ENCODE measurements at regions not wholly inside any gene's neighbourhood (a gene's known extent, or its start where the extent isn't known, plus 50 kb on each side); places are given as distances from the start of the nearest gene placed in this dataset.

DNA sequence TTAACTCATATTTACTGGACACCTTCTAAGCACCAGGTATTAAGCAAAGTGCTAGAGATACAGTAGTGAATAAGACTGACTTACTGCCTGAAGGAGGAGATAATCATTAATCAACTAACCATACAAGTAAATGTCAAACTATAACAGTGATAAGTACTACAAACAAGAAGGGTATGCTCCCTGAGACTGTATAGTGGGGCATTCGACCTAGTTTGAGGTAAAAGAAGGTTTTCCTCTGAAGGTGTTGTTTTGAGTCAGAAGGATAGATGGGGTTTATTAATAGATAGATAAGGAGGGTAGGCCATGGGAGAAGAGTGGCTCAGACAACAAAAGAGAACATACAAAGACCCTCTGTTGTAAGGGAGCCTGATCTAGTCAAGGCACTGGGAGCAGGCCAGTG, 105.4 kb downstream of the DDIT4L start:
- no peak for DNase-seq (ENCODE audit: low read depth)

DNA sequence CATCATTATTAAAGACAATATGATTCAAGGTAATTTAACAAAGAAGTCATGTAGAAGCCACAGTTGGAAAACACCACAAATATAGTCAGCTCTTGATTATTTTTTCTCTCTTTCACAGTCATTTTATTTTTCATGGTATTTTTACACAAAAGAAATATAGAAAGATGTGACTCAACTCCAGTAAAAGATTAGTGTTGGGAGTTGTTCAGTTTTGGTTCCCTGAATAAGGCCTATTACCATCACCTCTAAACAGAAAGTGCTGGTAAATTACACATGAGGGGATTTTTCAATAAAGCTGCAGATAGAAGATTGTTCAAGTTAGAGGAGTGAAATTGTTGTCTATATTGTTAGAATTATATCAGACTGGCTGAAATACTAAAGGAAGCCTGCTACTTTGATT, 107.0 kb downstream of the DDIT4L start:
- DNase-seq (ENCODE audit: low read depth), result no peak

DNA sequence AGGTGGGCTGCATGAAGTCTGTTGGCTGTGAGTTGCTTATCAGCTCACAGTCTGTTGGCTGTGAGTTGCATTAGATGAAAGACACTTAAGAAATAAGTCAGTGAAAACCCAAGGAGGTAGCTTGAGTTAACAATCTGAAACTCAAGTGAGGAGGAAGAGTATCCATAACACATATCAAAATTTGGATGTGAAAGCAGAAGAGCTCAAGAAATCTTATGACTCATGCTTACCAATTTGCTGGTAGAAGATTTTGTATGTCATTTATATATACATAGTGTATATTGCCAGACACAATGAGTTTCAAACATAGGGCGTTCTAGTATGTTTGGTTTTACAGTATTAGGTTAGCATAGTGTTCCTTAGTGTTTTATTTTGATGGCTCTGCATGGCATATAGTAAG, 107.4 kb downstream of the DDIT4L start:
- no peak for DNase-seq (ENCODE audit: low read depth)

DNA sequence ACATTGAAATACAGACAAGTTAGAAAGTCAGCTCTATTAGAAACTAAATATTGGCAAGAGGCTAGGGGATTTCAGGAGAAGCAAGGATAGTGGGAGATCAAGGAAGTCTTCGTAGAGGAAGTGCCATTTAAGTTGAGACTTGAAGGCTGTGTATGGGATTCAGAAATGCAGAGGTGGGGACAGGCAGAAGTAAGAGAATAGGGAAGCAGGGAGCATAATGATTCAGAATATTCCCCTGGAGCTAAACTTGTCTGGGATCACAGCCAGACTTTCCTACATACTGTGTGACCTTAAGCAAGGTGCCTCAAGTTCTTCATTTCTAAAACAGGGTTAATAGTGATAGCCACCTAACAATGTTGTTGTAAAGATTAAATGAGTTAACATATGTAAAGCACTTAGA, 108.8 kb downstream of the DDIT4L start:
- no peak for DNase-seq (ENCODE audit: low read depth)

DNA sequence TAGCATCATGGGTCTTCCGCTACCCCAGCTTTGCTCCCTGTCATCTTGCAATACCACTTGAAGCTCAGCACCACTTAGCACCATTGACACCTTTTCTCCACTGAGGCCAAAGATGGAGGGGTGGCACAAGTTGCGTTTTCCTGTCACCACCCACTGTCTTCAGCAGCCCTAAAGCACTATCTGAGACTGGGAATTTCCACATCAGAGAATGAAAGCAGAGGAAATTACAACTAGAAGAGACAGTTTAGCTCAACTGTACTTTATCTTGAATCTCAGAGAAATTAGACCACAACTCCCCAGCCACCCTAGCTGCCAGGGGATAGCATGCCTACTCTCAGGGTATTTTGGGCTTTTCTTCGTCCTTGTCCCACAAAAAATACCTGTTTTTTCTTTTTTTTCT, 111.0 kb downstream of the DDIT4L start:
- no peak for DNase-seq (ENCODE audit: low read depth)

DNA sequence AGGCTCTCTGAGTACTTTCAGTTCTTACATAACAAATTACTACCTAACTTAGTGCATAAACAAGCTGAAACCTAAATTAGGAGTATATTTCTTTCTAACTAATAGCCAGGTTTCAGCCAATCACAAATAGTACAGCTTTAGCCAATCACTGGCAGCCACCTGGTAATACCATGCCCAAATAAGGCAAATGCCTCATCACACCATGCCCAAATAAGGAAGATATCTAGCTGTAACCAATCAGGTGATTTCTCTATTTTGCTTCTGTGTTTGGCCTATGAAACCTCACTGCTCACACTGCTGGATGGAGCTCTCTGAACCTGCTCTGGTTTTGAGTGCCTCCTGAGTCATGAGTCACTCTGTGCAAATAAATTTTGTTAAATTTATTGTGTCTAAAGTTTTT, 113.5 kb downstream of the DDIT4L start:
- no peak for DNase-seq (ENCODE audit: low read depth)

DNA sequence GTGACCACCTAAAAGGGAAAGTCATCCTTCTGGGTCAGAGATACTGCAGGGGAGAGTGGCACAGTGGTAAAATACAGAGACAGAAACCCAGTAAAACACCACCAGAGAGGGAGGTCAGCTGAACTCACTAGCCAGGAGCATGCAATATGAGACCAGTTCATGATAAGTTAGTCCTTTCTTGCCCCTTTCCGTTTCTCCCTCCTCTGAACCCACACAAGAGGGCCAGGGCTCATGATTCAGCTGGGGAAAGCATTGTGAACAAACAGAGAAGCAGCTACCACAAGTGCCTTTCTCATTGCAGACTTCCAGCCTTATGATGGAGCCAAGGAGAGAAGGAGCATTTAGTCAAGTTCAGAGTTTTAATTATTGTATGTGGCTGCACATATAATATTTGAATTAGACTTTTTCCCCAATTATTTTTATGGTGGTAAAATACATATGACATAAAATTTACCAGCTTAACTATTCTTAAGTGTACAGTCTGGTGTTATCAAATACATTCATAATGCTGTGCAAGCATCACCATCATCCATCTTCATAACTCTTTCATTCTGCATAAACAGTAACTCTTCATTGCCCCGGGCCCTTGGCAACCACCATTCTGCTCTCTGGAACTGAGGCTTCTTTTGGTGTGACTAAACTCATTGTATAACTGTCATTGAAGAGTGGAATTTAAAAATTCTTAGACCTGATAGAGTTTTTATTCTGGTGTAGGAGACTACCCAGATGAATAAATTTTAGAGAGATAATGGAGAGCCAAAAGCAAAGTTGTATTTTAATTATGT, 114.6 kb downstream of the DDIT4L start:
- no peak for DNase-seq (ENCODE audit: low read depth)

DNA sequence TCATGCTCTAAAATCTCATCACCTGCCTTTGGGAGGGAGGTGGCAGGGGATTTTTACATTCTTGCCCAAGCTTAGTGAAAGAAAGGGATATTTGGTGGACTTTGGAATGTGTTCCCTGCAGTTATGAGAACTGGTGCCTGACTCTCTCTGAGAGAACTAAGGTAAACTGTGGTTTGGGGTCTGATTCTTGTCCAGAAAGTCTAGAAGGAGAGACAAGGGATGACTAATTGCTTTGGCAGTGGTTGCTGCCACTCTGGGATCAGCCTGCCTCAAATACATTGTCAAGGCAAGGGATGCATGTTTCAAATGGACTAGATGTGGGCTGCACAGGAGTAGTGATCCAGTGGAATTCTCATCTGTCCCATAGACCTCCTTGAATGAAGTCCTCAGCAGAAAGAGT, 115.2 kb downstream of the DDIT4L start:
- no peak for DNase-seq (ENCODE audit: low read depth)

DNA sequence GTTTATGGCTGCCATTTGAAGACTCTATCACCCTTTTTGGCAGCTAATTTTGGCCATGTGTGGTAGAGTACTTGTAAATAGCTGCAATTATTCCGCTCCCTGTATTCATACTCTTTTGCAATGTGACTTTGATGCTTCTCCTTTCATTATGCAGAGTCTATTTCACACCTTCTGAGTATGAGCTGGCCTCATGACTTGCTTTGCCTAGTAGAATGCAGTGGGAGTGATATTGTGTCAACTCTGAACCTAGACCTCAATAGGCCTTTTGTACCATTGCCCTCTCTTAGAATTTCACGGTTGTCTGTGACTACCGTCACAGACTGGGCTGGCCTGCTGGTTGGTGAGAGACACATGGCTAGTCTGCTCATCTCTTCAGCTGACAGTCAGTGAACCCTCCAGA, 118.8 kb downstream of the DDIT4L start:
- DNase-seq (ENCODE audit: low read depth), result no peak

DNA sequence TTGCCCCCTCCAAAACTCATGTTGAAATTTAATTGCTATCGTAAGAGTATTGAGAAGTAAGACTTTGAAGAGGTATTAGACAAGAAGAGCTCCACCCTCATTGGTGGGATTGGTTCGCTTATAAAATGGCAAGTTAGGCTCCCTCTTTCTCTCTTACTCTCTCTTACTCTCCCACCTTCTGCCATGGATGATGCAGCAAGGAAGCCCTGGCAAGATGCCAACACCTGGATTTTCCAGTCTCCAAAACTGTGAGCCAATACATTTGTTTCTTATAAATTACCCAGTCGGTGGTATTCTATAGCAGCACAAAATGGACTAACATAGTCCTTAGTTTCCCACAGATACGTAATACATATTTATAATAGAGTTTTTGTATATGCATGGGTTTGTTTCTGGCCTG, 119.4 kb downstream of the DDIT4L start:
- no peak for DNase-seq (ENCODE audit: low read depth)

DNA sequence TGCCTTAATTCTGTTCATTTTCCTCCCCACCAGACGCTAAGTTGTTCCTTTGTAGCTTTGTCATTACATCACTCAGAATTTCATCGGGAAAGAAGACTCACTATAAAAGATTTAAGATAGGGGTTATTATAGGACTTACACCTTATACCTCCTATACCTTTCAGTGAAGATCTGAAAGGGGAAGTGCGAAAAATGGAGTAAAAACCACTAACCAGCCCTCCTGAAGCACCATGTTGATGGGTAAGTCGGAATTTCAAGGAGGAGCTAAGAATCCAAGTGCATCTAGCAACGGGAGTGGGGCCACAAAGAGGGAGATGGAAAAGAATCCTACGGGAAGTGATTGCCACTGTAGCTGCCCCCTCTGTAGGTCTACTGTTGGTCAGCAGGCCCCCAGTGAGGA, 119.1 kb upstream of the H2AZ1 start:
- DNase-seq (ENCODE audit: low read depth), result no peak

DNA sequence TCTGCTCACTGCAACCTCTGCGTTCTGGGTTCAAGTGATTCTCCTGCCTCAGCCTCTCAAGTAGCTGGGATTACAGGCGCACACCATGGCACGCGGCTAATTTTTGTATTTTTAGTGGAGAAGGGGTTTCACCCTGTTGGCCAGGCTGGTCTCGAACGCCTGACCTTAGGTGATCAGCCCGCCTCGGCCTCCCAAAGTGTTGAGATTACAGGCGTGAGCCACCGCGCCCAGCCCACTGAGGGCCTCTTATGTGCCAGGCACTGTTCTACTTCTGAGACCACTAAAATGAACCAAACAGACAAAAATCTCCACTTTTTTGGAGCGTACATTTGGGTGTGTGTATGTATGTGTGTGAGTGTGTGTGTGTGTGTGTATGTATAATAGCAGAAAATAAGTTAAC, 117.2 kb upstream of the H2AZ1 start:
- DNase-seq (ENCODE audit: low read depth), result no peak

DNA sequence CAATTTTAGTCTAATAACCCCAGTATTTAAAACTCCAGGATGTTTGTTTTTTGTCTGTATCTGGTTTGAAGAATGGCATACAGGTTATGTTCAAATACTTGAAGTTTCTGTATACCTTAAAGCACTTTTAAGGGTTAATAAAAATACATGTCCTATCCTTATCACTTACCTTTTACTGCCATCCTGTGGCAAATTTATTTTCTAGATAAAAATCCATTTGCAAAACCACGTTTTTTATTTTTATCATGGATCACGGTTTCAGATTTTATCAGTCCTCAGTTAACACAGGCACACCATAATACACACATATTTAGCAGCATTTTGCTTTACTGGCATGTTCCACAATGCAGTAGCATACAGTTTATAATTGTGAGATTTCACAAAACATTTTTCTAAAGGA, 113.3 kb upstream of the H2AZ1 start:
- no peak for DNase-seq (ENCODE audit: low read depth)

DNA sequence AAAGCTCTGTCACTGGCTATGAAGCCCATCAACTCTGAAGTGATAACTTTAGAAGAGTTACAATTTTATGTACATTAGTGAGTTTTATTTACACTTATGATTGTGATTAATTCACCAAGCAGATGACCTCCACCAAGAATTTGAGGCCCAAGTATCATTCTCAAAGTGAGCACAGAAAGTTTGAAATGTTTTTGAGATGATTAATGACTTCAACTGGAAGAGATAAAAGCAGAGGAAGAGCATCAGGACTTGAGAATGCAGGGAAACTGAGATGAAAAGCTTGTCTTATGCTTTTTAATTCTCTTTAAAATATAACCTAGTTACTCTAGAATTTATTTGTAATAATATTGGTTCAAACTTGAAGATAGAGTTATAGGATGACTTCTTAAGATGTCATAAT, 112.8 kb upstream of the H2AZ1 start:
- no peak for DNase-seq (ENCODE audit: low read depth)

DNA sequence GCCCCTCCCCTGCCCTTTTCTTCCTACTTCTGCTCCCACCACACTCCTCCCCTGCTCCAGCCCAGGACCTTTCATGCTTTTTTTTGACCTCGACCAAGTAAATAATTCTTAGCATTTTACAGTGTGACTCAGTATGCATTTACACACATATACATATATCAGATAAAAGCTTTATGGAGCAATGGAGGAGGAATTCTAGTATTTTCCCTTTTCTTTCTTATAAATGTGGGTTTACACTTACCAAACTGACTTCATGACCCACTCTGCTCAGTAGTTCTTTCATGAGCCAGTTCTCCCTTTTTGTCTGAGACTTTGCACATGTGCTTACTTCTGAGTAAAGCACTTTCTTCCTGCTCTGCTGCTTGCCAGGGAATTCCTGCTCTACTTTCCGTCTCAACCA, 111.8 kb upstream of the H2AZ1 start:
- DNase-seq (ENCODE audit: low read depth), result no peak

DNA sequence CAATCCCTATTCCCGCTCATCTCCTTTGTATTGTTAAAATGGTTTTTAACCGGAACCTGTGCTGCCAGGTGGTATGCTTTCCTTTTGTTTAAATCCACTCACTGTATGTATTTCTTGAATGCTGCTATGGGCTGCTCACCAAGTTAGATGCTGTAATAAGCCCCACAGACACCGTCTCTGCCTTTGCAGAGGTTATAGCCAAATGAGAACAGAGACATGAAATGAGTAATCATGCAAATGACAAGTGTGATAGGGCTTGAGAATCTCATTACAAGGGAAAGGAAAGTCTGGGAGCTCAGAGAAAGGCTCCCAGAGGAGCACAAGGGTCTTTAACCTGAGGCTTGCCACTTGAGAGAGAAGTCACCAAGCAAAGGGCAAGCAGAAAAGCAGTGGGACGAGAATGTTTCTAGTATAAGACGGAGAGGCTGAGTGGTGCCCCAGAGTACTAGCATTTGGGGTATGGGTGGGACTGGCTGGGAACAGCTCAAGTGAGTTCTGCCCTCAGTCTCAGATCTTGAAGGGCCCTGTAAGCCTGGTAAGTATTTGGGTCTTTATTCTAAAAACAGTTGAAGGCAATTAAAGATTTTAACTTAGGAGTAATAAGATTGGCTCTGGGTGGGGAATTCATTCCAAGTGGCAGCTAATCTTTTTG, 110.8 kb upstream of the H2AZ1 start:
- no peak for DNase-seq (ENCODE audit: low read depth)

DNA sequence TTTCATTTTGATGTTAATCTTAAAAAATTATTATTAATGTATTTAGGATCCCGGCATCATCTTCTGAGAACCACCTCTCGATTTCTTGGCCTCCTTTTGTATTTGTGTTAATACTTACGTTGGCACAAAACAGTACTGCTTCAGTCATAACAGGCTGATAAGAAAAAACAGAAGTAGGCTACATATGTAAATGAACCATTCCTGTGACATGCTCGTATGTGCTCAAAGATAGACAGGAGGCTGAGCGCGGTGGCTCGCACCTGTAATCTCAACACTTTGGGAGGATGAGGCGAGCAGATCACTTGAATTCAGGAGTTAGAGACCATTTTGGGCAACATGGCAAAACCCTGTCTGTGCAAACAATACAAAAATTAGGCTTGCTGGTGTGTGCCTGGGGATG, 109.4 kb upstream of the H2AZ1 start:
- DNase-seq (ENCODE audit: low read depth), result no peak

DNA sequence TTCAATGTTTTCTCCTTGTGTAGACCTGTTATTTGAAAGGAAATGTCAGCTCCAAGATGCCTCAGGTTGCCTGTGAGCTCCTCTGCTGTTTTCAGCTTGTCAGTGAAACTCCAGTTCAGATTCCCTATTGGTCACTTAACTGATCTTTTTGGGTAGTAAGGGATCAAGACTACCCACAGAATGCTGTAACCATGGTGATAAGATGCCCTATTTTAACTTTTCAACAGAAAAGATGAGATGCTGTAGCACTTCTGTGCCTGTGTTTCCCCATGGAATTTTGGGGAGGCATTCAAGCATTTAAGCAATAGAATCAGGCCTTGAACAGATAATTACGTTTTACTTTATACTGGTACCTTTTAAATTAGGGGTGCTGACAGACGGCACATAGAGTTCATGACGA, 106.6 kb upstream of the H2AZ1 start:
- no peak for DNase-seq (ENCODE audit: low read depth)

DNA sequence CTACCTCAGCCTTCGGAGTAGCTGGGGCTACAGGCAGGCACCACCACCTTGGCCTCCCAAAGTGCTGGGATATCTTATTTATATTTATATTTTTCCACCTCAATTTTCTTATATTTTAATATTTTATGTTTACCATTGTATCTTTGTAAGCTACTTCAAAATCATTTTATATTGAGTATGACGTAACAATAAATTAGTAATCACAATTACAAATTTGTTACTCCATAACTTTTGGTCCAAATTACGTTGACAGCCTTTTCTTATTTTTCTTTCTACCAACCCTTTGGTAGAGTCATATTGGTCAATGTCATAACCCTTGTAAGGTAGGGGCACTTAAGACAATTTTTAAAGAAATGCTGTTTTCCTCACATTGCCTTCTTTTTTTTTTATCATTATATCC, 104.0 kb upstream of the H2AZ1 start:
- DNase-seq (ENCODE audit: low read depth), result no peak

DNA sequence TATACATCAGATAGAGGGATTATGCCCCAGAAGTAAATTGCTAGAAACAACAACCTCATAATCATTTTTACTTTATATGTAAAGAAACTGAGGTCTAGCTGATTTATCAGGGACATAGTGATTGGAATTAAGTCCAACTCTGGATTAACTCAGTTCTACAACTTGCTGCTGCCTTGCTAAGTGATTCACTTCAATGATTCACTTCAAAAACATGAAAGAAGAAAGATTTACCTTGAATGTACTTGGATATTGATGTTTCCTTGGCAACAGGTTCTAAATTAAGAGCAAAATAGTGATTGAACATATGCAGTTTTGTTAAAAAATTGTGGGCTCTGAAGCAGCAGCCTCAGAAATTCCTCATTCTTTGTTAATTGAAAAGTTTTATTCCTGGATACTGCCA, 99.8 kb upstream of the H2AZ1 start:
- DNase-seq (ENCODE audit: low read depth), result no peak

DNA sequence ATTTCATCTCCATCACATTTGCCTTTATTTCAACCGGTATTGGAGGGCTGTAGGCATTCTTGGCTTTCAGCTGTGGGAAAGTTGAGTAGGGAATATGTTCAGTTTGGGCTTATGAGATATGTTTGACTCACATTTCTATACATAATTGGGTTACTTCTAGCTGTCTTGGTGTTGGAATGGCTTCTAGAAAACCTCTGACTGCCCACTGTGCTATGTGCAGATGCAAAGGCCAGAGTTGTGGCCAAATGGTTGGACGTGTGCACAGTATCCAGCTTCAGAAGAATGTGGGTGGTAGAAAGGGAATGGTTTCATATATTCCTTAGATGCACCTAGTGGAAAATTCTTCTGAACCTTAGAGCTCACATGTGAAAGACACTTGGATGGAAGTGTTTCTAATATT, 92.6 kb upstream of the H2AZ1 start:
- DNase-seq (ENCODE audit: low read depth), result no peak

DNA sequence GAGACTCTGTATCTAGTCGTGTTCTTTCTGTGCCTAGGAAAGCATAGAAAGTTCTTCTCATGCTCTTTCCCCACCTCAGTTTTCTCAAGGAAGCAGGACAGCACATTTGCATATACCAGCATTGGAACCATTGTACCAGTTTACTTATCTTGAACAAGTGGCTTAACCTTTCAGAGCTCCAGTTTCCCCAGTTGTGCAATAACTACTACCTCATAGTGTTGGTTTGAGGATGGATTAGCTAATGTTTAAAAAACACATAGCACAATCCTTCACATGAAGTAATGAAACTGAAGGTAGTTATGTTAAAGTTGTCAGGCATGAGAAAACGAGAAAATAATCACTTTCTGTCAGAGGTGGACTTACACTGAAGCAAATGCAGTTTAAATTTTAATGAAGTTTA, 92.2 kb upstream of the H2AZ1 start:
- no peak for DNase-seq (ENCODE audit: low read depth)

DNA sequence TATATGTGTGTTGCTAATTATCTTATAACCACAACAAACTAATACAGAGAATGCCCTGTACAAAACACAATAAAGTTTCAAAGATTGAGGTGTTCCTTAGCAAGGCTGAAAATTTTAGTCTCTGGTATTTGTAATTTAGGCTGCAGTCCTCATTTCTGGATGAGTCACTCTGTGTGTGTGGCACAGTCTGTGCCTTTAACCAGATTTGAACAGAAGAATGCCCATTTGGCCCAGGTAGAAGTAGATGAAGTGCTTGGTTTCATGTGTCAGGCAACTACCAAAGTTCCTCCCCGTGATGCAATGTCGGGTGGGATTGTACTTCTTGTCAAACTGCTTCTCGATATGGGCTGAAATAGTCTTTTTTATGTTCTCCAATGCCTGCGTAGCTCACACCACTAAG, 91.6 kb upstream of the H2AZ1 start:
- DNase-seq (ENCODE audit: low read depth), result no peak

DNA sequence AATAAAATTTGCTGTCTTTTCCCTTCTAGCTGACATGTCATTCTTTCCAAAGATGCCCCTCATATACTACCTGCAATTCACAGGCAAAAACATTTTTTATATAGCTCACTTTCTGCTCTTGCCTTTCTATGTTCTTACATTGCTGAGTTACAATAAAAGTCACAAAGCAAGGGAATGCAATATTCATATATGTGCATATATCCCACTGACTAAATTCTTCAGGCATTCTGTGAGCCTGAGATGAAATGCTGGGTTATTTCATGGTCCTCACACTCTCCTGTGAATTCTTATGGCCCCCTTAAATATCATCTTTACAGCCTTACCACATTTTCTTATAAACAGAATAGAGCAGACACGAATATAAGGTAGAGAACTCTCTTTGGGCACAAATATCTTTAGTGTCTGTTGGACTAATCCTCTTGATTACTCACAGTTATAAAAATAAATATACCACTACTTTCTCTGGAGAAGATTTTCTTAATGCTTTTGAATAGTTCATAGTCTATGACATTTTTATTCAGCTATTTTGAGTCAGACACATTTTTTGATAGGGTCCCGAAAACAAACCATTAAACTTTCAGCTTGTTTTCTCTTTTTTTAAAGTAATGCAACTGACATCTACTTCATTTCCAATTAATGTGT, 84.1 kb upstream of the H2AZ1 start:
- no peak for DNase-seq (ENCODE audit: low read depth)
